H1 (cell line): ENCODE measurements at regions not wholly inside any gene's neighbourhood (a gene's known extent, or its start where the extent isn't known, plus 50 kb on each side); places are given as distances from the start of the nearest gene placed in this dataset.

ENCODE experiments used
- CTCF ChIA-PET: fragments of 300-600 bp; sonication (Branson Sonifier 250); formaldehyde crosslinking; loops from one replicate; lab custom pipeline; 2021; ENCODE audit not compliant: partially characterized antibody; lab: Charles Lee
- POLR2A ChIA-PET: fragments of 300-600 bp; sonication (Branson Sonifier 250); formaldehyde crosslinking; loops from one replicate; lab custom pipeline; 2021; ENCODE audit warnings: inconsistent platforms; ENCODE audit not compliant: partially characterized antibody; lab: Charles Lee
- DNase-seq, 2 experiments: peaks; one replicate each; pipeline versions ENCODE4 v3.0.0 to v3.0.0-alpha.2; 2010 to 2022; ENCODE audit warnings: low spot score in 2 of 2, low read depth in 1 of 2, mixed read lengths in 1 of 2
- FAIRE-seq: peaks from 2 replicates; lab custom pipeline; 2011; peaks lifted over from hg19 to GRCh38; lab: Jason Lieb, UNC
- H2AFZ ChIP-seq: 2 replicates; pipeline ENCODE4 v1.8.1; 2012; ENCODE audit warnings: low read length, inconsistent platforms
- H2AK5ac ChIP-seq: 2 replicates; pipeline ENCODE4 v1.6.1; 2013; ENCODE audit warnings: low read depth, low read length
- H2BK120ac ChIP-seq: replicated peaks from 2 replicates; pipeline ENCODE3; 2013; ENCODE audit warnings: low read depth, low read length, inconsistent platforms
- H2BK12ac ChIP-seq: 2 replicates; pipeline ENCODE4 v1.6.1; 2013; ENCODE audit warnings: low read depth, low read length
- H2BK15ac ChIP-seq: 2 replicates; pipeline ENCODE4 v1.6.1; 2013; ENCODE audit warnings: low read length
- H2BK20ac ChIP-seq: 2 replicates; pipeline ENCODE4 v1.6.1; 2013; ENCODE audit warnings: low read length
- H2BK5ac ChIP-seq: 2 replicates; pipeline ENCODE4 v1.6.1; 2013; ENCODE audit warnings: low read depth, low read length
- H3K14ac ChIP-seq: 2 replicates; pipeline ENCODE4 v1.6.1; 2013; ENCODE audit warnings: inconsistent platforms; ENCODE audit not compliant: insufficient read length
- H3K18ac ChIP-seq: 2 replicates; pipeline ENCODE4 v1.6.1; 2013; ENCODE audit warnings: low read length; ENCODE audit errors: extremely low read depth
- H3K23ac ChIP-seq: 2 replicates; pipeline ENCODE4 v1.6.1; 2013; ENCODE audit warnings: inconsistent platforms; ENCODE audit not compliant: insufficient read length
- H3K23me2 ChIP-seq: 2 replicates; pipeline ENCODE4 v1.6.1; 2013; ENCODE audit warnings: low read depth, low read length
- H3K27ac ChIP-seq: 2 replicates; pipeline ENCODE4 v1.6.1; 2011; ENCODE audit warnings: low read depth, low read length, inconsistent platforms
- H3K27me3 ChIP-seq, 4 experiments: replicated peaks in 1 of 4; 1 replicate in 1 of 4; 2 replicates in 3 of 4; pipeline versions ENCODE4 v1.6.1 to v1.8.1; 2011 to 2013; ENCODE audit warnings: low read length in 3 of 4, mild to moderate bottlenecking in 3 of 4, inconsistent platforms in 2 of 4, mixed read lengths in 2 of 4, moderate library complexity in 1 of 4; ENCODE audit not compliant: control insufficient read depth in 3 of 4, insufficient read depth in 3 of 4; ENCODE audit errors: extremely low read depth in 1 of 4
- H3K36me3 ChIP-seq, 4 experiments: 2 replicates each; pipeline versions ENCODE4 v1.6.1 to v1.8.1; 2011 to 2013; ENCODE audit warnings: mild to moderate bottlenecking in 4 of 4, low read length in 3 of 4, moderate library complexity in 2 of 4, control low read depth in 1 of 4, inconsistent platforms in 1 of 4; ENCODE audit not compliant: insufficient read depth in 4 of 4, control insufficient read depth in 2 of 4
- H3K4ac ChIP-seq: replicated peaks from 2 replicates; pipeline ENCODE3; 2013; ENCODE audit warnings: low read length, low read depth, mixed read lengths, inconsistent platforms; ENCODE audit not compliant: insufficient read length
- H3K4me1 ChIP-seq, 4 experiments: replicated peaks in 1 of 4; 1 replicate in 1 of 4; 2 replicates in 3 of 4; pipeline versions ENCODE4 v1.6.1 to v1.8.1; 2011 to 2013; ENCODE audit warnings: low read length in 3 of 4, inconsistent platforms in 2 of 4, mixed read lengths in 1 of 4; ENCODE audit not compliant: insufficient read depth in 4 of 4, control insufficient read depth in 3 of 4
- H3K4me2 ChIP-seq, 2 experiments: 2 replicates each; pipeline versions ENCODE4 v1.6.1 to v1.8.1; 2011 to 2013; ENCODE audit warnings: low read depth in 2 of 2, low read length in 2 of 2, control low read depth in 1 of 2, inconsistent platforms in 1 of 2, mild to moderate bottlenecking in 1 of 2; ENCODE audit not compliant: insufficient read depth in 1 of 2
- H3K4me3 ChIP-seq, 4 experiments: fragments of 200-600, 300-600 bp in 1 of 4; sonication (generic), shearing (Covaris generic), sonication (Bioruptor Twin) in 1 of 4; 2 replicates each; pipeline versions ENCODE4 v1.5.1 to v1.8.1; 2011 to 2016; ENCODE audit warnings: low read length in 4 of 4, low read depth in 3 of 4, control low read depth in 2 of 4, inconsistent platforms in 2 of 4, mild to moderate bottlenecking in 2 of 4, mixed read lengths in 1 of 4, moderate library complexity in 1 of 4; ENCODE audit not compliant: insufficient read depth in 2 of 4; ENCODE audit errors: extremely low read depth in 1 of 4
- H3K56ac ChIP-seq: replicated peaks from 2 replicates; pipeline ENCODE3; 2013; ENCODE audit warnings: low read depth, mild to moderate bottlenecking, mixed read lengths, low read length, inconsistent platforms; ENCODE audit not compliant: insufficient read length
- H3K79me1 ChIP-seq: 2 replicates; pipeline ENCODE4 v1.6.1; 2013; ENCODE audit warnings: low read depth, low read length, control low read depth
- H3K79me2 ChIP-seq, 2 experiments: 2 replicates each; pipeline versions ENCODE4 v1.6.1 to v1.8.1; 2012 to 2013; ENCODE audit warnings: low read length in 2 of 2, mild to moderate bottlenecking in 2 of 2, inconsistent platforms in 1 of 2; ENCODE audit not compliant: insufficient read depth in 2 of 2, control insufficient read depth in 1 of 2
- H3K9ac ChIP-seq, 4 experiments: replicated peaks in 1 of 4; 1 replicate in 1 of 4; 2 replicates in 3 of 4; pipeline versions ENCODE4 v1.6.1 to v1.8.1; 2011 to 2013; ENCODE audit warnings: low read depth in 3 of 4, low read length in 3 of 4, control low read depth in 2 of 4, mild to moderate bottlenecking in 2 of 4, moderate library complexity in 2 of 4, inconsistent platforms in 1 of 4; ENCODE audit errors: extremely low read depth in 1 of 4
- H3K9me3 ChIP-seq, 2 experiments: 2 replicates each; pipeline versions ENCODE4 v1.6.1 to v1.8.1; 2012 to 2013; ENCODE audit warnings: mild to moderate bottlenecking in 2 of 2, moderate library complexity in 2 of 2, control low read depth in 1 of 2, inconsistent platforms in 1 of 2, low read depth in 1 of 2, low read length in 1 of 2, mixed read lengths in 1 of 2; ENCODE audit not compliant: insufficient read depth in 2 of 2
- H4K20me1 ChIP-seq, 2 experiments: replicated peaks in 1 of 2; 2 replicates each; pipeline versions ENCODE3 to v1.8.1; 2011 to 2013; ENCODE audit warnings: inconsistent platforms in 2 of 2, low read length in 2 of 2, mild to moderate bottlenecking in 1 of 2; ENCODE audit not compliant: insufficient read depth in 2 of 2, control insufficient read depth in 1 of 2
- H4K5ac ChIP-seq: 2 replicates; pipeline ENCODE4 v1.6.1; 2013; ENCODE audit warnings: low read length, low read depth, mixed read lengths, inconsistent platforms; ENCODE audit not compliant: insufficient read length
- H4K8ac ChIP-seq: 2 replicates; pipeline ENCODE4 v1.8.0; 2013; ENCODE audit warnings: mild to moderate bottlenecking, moderate library complexity, low read length, inconsistent platforms; ENCODE audit not compliant: insufficient read depth; ENCODE audit errors: extremely low read depth
- H4K91ac ChIP-seq: replicated peaks from 2 replicates; pipeline ENCODE3; 2013; ENCODE audit warnings: low read length, mixed read lengths, inconsistent platforms; ENCODE audit not compliant: insufficient read length
- ASH2L ChIP-seq: fragments of 200-600, 300-600 bp; sonication (generic); IDR thresholded peaks from one replicate; pipeline ENCODE4 v1.7.1; 2017; ENCODE audit warnings: low read length
- EP300 ChIP-seq, 2 experiments: IDR thresholded peaks; 1 replicate in 1 of 2; 2 replicates in 1 of 2; pipeline ENCODE4 v1.6.1; 2011 to 2012; ENCODE audit warnings: low read depth in 2 of 2, low read length in 2 of 2, mild to moderate bottlenecking in 2 of 2, borderline replicate concordance in 1 of 2, inconsistent platforms in 1 of 2, moderate library complexity in 1 of 2
- FOSL1 ChIP-seq: IDR thresholded peaks from 2 replicates; pipeline ENCODE4 v1.6.1; 2011; ENCODE audit warnings: mild to moderate bottlenecking, low read depth, low read length, moderate library complexity; ENCODE audit not compliant: insufficient read depth
- GTF2F1 ChIP-seq: IDR thresholded peaks from 2 replicates; pipeline ENCODE4 v1.6.1; 2012; ENCODE audit warnings: low read depth, low read length, improper control_type of control experiment, borderline replicate concordance
- POLR2AphosphoS5 ChIP-seq: IDR thresholded peaks from 2 replicates; pipeline ENCODE4 v1.6.1; 2011; ENCODE audit warnings: low read depth, low read length
- RBBP5 ChIP-seq: IDR thresholded peaks from 2 replicates; pipeline ENCODE4 v1.7.1; 2012; ENCODE audit warnings: low read depth, mild to moderate bottlenecking, inconsistent platforms, low read length, moderate library complexity, borderline replicate concordance
- RNF2 ChIP-seq: fragments of 200-900, 300-1000 bp; sonication (generic); IDR thresholded peaks from 2 replicates; pipeline ENCODE4 v1.7.1; 2016; ENCODE audit warnings: borderline replicate concordance, low read depth, mild to moderate bottlenecking, antibody characterized with exemption, low read length; ENCODE audit not compliant: poor library complexity, severe bottlenecking; ENCODE audit errors: missing control alignments
- SIRT6 ChIP-seq: IDR thresholded peaks from one replicate; pipeline ENCODE4 v1.7.1; 2012; ENCODE audit warnings: low read length, inconsistent platforms
- SP1 ChIP-seq: IDR thresholded peaks from 2 replicates; pipeline ENCODE4 v1.6.1; 2011; ENCODE audit warnings: low read depth, low read length
- SP2 ChIP-seq: IDR thresholded peaks from 2 replicates; pipeline ENCODE4 v1.6.1; 2012; ENCODE audit warnings: mild to moderate bottlenecking, low read length, inconsistent platforms
- SP4 ChIP-seq: IDR thresholded peaks from 2 replicates; pipeline ENCODE4 v1.6.1; 2012; ENCODE audit warnings: low read length, inconsistent platforms
- SUZ12 ChIP-seq: fragments of 200-600 bp; sonication (generic); IDR thresholded peaks from 2 replicates; pipeline ENCODE4 v1.6.1; 2012; ENCODE audit warnings: mild to moderate bottlenecking, inconsistent platforms, low read length, moderate library complexity, mixed read lengths
- YY1 ChIP-seq: IDR thresholded peaks from 2 replicates; pipeline ENCODE4 v1.6.1; 2011; ENCODE audit warnings: low read depth, mild to moderate bottlenecking, low read length
- WGBS, 2 experiments: shearing (Covaris generic) in 1 of 2; methylation state at CpG; one replicate each; pipeline versions ENCODE4 v1.1.6 to v1.1.7; 2013 to 2015; ENCODE audit warnings: low lambda C conversion rate in 2 of 2, mixed read lengths in 2 of 2, inconsistent platforms in 1 of 2, low coverage in 1 of 2, missing lambda C conversion rate in 1 of 2; ENCODE audit not compliant: insufficient replicate concordance in 2 of 2, insufficient coverage in 1 of 2, insufficient read length in 1 of 2; ENCODE audit errors: extremely low coverage in 1 of 2, missing lambda C conversion rate in 1 of 2; 5-methylcytosine and 5-hydroxymethylcytosine counted together

GRCh38 chr2:23137166-23137565 lies 247.8 kb upstream of the KLHL29 start:
- FAIRE-seq: no peak
- no peak for TF ChIP-seq SP1
- TF ChIP-seq ASH2L: no peak
- TF ChIP-seq GTF2F1: no peak
- no peak for TF ChIP-seq SP2
- no peak for TF ChIP-seq SP4
- no peak for TF ChIP-seq SUZ12
- TF ChIP-seq RBBP5: no peak
- TF ChIP-seq SIRT6: no peak
- no peak for TF ChIP-seq POLR2AphosphoS5
- no peak for TF ChIP-seq FOSL1
- TF ChIP-seq RNF2: no peak
- TF ChIP-seq YY1: no peak
- no peak for TF ChIP-seq EP300 (IDR thresholded peaks at IDR 0.05; ENCODE audit: borderline replicate concordance in 1 of 2, low read depth in 2 of 2, low read length in 2 of 2)

More at GRCh38 chr2:23137166-23137565, 247.8 kb upstream of the KLHL29 start:
- Histone ChIP-seq H4K5ac (no peak overlapping the region), H3K27ac (no peak overlapping the region), H3K4me1 (0 out of 7 replicates have a peak, but pooled peaks cover 0 to 2% (median 2%) of the 10 kb centered on the region in 4 experiments), H3K36me3 (no peaks in the 10 kb centered on the region), H2AK5ac (no peak overlapping the region), H3K18ac (no peak overlapping the region), H3K4ac (no peak overlapping the region), H4K8ac (no peak overlapping the region), H3K79me1 (no peaks in the 10 kb centered on the region), H2AFZ (no peak overlapping the region), H3K79me2 (no peaks in the 10 kb centered on the region), H3K4me3 (no peak overlapping the region), H3K23ac (no peak overlapping the region), H2BK120ac (no peak overlapping the region), H3K14ac (no peak overlapping the region), H3K23me2 (no peaks in the 10 kb centered on the region), H4K91ac (no peak overlapping the region), H2BK20ac (no peak overlapping the region), H4K20me1 (no peaks in the 10 kb centered on the region), H3K4me2 (no peak overlapping the region), H3K9ac (no peak overlapping the region), H3K9me3 (no peaks in the 10 kb centered on the region), H2BK15ac (no peak overlapping the region), H2BK12ac (no peak overlapping the region), H2BK5ac (no peak overlapping the region), H3K56ac (no peak overlapping the region), H3K27me3 (no peaks in the 10 kb centered on the region)
- ChIA-PET CTCF (interaction anchor here (0.9 kb wide), 1 partner anchor 161 kb away, joined by 3 read pairs; no protein-coding TSS in a partner anchor), POLR2A (no interaction called here)
- WGBS, 2 experiments: 73% methylated on average over 2 of the region's 2 CpGs; no CpG with 5 or more reads in 1 of the 2 experiments
- no peak for DNase-seq
